NCI-H146 (cell line): ENCODE measurements at regions not wholly inside any gene's neighbourhood (a gene's known extent, or its start where the extent isn't known, plus 50 kb on each side); places are given as distances from the start of the nearest gene placed in this dataset.

Experiments used
- DNase-seq: peaks from one replicate; lab custom pipeline; 2025; lab: John Stamatoyannopoulos, UW

GRCh38 chr3:64995857-64996551 lies 308.2 kb upstream of the ADAMTS9 start:
- no peak for DNase-seq

GRCh38 chr3:64993781-64994180 lies 306.0 kb upstream of the ADAMTS9 start:
- DNase-seq = no peak

GRCh38 chr3:64992530-64993285 lies 304.9 kb upstream of the ADAMTS9 start:
- no peak for DNase-seq

- DNase-seq = no peak
Measured at GRCh38 chr3:64988188-64988587, 300.4 kb upstream of the ADAMTS9 start.

GRCh38 chr3:64987726-64988125 lies 299.9 kb upstream of the ADAMTS9 start:
- no peak for DNase-seq

GRCh38 chr3:64985072-64985471 lies 297.3 kb upstream of the ADAMTS9 start:
- DNase-seq = no peak

GRCh38 chr3:64983583-64984359 lies 296.0 kb upstream of the ADAMTS9 start:
- DNase-seq = no peak

GRCh38 chr3:64977308-64978100 lies 289.7 kb upstream of the ADAMTS9 start:
- DNase-seq = no peak

GRCh38 chr3:64976456-64976855 lies 288.7 kb upstream of the ADAMTS9 start:
- no peak for DNase-seq

- no peak for DNase-seq
Measured at GRCh38 chr3:64975147-64975546, 287.3 kb upstream of the ADAMTS9 start.

GRCh38 chr3:64974401-64974800 lies 286.6 kb upstream of the ADAMTS9 start:
- no peak for DNase-seq

- no peak for DNase-seq
Measured at GRCh38 chr3:64972793-64973192, 285.0 kb upstream of the ADAMTS9 start.

GRCh38 chr3:64971602-64972001 lies 283.8 kb upstream of the ADAMTS9 start:
- no peak for DNase-seq

GRCh38 chr3:64970634-64971033 lies 282.8 kb upstream of the ADAMTS9 start:
- no peak for DNase-seq

- DNase-seq = no peak
Measured at GRCh38 chr3:64961301-64961700, 273.5 kb upstream of the ADAMTS9 start.

- DNase-seq = no peak
Measured at GRCh38 chr3:64958199-64958843, 270.5 kb upstream of the ADAMTS9 start.

GRCh38 chr3:64957408-64958198 lies 269.8 kb upstream of the ADAMTS9 start:
- DNase-seq = no peak

GRCh38 chr3:64956711-64957325 lies 269.0 kb upstream of the ADAMTS9 start:
- no peak for DNase-seq

- no peak for DNase-seq
Measured at GRCh38 chr3:64954995-64955636, 267.3 kb upstream of the ADAMTS9 start.
